K562 (cell line): ENCODE measurements at regions not wholly inside any gene's neighbourhood (a gene's known extent, or its start where the extent isn't known, plus 50 kb on each side); places are given as distances from the start of the nearest gene placed in this dataset.

Experiments
- ARID3B ChIP-seq: fragments of 250-450 bp; sonication (Bioruptor Pico); IDR thresholded peaks from 2 replicates; pipeline ENCODE4 v1.4.0; 2020; ENCODE audit warnings: borderline replicate concordance
- CBX1 ChIP-seq: sonication (generic); IDR thresholded peaks from 2 replicates; pipeline ENCODE4 v1.6.1; 2016; ENCODE audit warnings: antibody characterized with exemption, low read depth, mild to moderate bottlenecking
- DIDO1 ChIP-seq: fragments of 450-650 bp; IDR thresholded peaks from 2 replicates; pipeline ENCODE4 v1.6.1; 2016; ENCODE audit warnings: low read depth, missing biosample characterization, missing genetic modification characterization
- GTF3C2 ChIP-seq: IDR thresholded peaks from 3 replicates; pipeline ENCODE4 v1.6.1; 2011; ENCODE audit warnings: borderline replicate concordance, mild to moderate bottlenecking, moderate library complexity; ENCODE audit not compliant: insufficient read length; ENCODE audit errors: extremely low read depth
- HNRNPUL1 ChIP-seq: fragments of 200-400 bp; formaldehyde crosslinking; IDR thresholded peaks from 2 replicates; pipeline ENCODE4 v1.6.1; 2017; ENCODE audit warnings: low read length
- NFIC ChIP-seq: fragments of 450-650 bp; IDR thresholded peaks from 2 replicates; pipeline ENCODE4 v1.6.1; 2017; ENCODE audit warnings: mild to moderate bottlenecking, inconsistent platforms
- STAT6 ChIP-seq: sonication (generic); formaldehyde crosslinking; IDR thresholded peaks from 2 replicates; pipeline ENCODE4 v1.8.1; 2023; ENCODE audit warnings: mild to moderate bottlenecking, missing genetic modification reagents
- TRIM24 ChIP-seq, 2 experiments: fragments of 450-650 bp; IDR thresholded peaks; 2 replicates each; pipeline ENCODE4 v1.6.1; 2016
- ZNF197 ChIP-seq: fragments of 200-800 bp; sonication (Bioruptor generic); IDR thresholded peaks from 2 replicates; pipeline ENCODE4 v1.6.1; 2016; ENCODE audit warnings: low read depth, missing genetic modification characterization, missing compliant biosample characterization

GRCh38 chr4:138678985-138679746 lies 336.4 kb upstream of the NOCT start (continued):
- TF ChIP-seq ARID3B (CRISPR knock-in tag) (no peak), CBX1 (no peak), ZNF197 (CRISPR knock-in tag) (no peak), HNRNPUL1 (no peak), GTF3C2 (no peak), TRIM24 (IDR thresholded peaks at IDR 0.05) (no peak), STAT6 (no peak), DIDO1 (tag) (no peak), NFIC (no peak)
- TF ChIP-seq, all 486 proteins: peak for 0
